ENCODE measurements at regions not wholly inside any gene's neighbourhood (a gene's known extent, or its start where the extent isn't known, plus 50 kb on each side); places are given as distances from the start of the nearest gene placed in this dataset.

- Histone ChIP-seq H4K20me1 (ENCODE audit: control insufficient read depth, extremely low read depth, insufficient read depth, low read length) (peaks cover 2% of the 10 kb centered on the region), H3K27me3 (ENCODE audit: control insufficient read depth, insufficient read depth, low read length) (no peaks in the 10 kb centered on the region), H2AFZ (ENCODE audit: low read length) (no peak overlapping the region), H3K9me3 (ENCODE audit: control insufficient read depth, insufficient read depth, low read depth, low read length) (no peaks in the 10 kb centered on the region), H3K27ac (ENCODE audit: insufficient read depth, low read length) (no peak overlapping the region), H3K4me1 (ENCODE audit: control insufficient read depth, extremely low read depth, insufficient read depth, low read length) (no peaks in the 10 kb centered on the region), H3K36me3 (ENCODE audit: control insufficient read depth, insufficient read depth, low read length) (no peaks in the 10 kb centered on the region), H3K79me2 (ENCODE audit: control insufficient read depth, insufficient read depth, low read length) (no peaks in the 10 kb centered on the region), H3K9ac (ENCODE audit: insufficient read depth, low read length) (no peak overlapping the region), H3K4me3 (replicated peaks in 1 of 4; ENCODE audit: control extremely low read depth in 1 of 4, insufficient read depth in 1 of 4, low read depth in 3 of 4, low read length in 4 of 4) (no peak overlapping the region), H3K4me2 (ENCODE audit: extremely low read depth, insufficient read depth, low read length) (no peak overlapping the region)
- DNase-seq (ENCODE audit: low read depth in 2 of 2): no peak
- TF ChIP-seq EZH2 (IDR thresholded peaks at IDR 0.05; ENCODE audit: low read length, missing control alignments) (no peak), CTCF (conservative IDR thresholded peaks at IDR 0.05 in 1 of 2, IDR thresholded peaks at IDR 0.05 in 1 of 2; ENCODE audit: low read depth in 1 of 2, low read length in 2 of 2) (no peak)
Observed at GRCh38 chr3:20842002-20842401, 656.0 kb upstream of the SGO1 start.

- Histone ChIP-seq H3K4me2 (ENCODE audit: extremely low read depth, insufficient read depth, low read length) (no peak overlapping the region), H3K9ac (ENCODE audit: insufficient read depth, low read length) (no peak overlapping the region), H3K27me3 (ENCODE audit: control insufficient read depth, insufficient read depth, low read length) (no peaks in the 10 kb centered on the region), H3K4me3 (replicated peaks in 1 of 4; ENCODE audit: control extremely low read depth in 1 of 4, insufficient read depth in 1 of 4, low read depth in 3 of 4, low read length in 4 of 4) (no peak overlapping the region), H3K79me2 (ENCODE audit: control insufficient read depth, insufficient read depth, low read length) (no peaks in the 10 kb centered on the region), H3K27ac (ENCODE audit: insufficient read depth, low read length) (no peak overlapping the region), H3K4me1 (ENCODE audit: control insufficient read depth, extremely low read depth, insufficient read depth, low read length) (no peaks in the 10 kb centered on the region), H3K9me3 (ENCODE audit: control insufficient read depth, insufficient read depth, low read depth, low read length) (no peaks in the 10 kb centered on the region), H2AFZ (ENCODE audit: low read length) (no peak overlapping the region), H3K36me3 (ENCODE audit: control insufficient read depth, insufficient read depth, low read length) (no peaks in the 10 kb centered on the region), H4K20me1 (ENCODE audit: control insufficient read depth, extremely low read depth, insufficient read depth, low read length) (peaks cover 2% of the 10 kb centered on the region)
- TF ChIP-seq EZH2 (IDR thresholded peaks at IDR 0.05; ENCODE audit: low read length, missing control alignments) (no peak), CTCF (conservative IDR thresholded peaks at IDR 0.05 in 1 of 2, IDR thresholded peaks at IDR 0.05 in 1 of 2; ENCODE audit: low read depth in 1 of 2, low read length in 2 of 2) (no peak)
- no peak for DNase-seq (ENCODE audit: low read depth in 2 of 2)
Observed at GRCh38 chr3:20837676-20838302, 651.8 kb upstream of the SGO1 start.

- Histone ChIP-seq H3K27ac (ENCODE audit: insufficient read depth, low read length) (no peak overlapping the region), H4K20me1 (ENCODE audit: control insufficient read depth, extremely low read depth, insufficient read depth, low read length) (peaks cover 2% of the 10 kb centered on the region), H2AFZ (ENCODE audit: low read length) (no peak overlapping the region), H3K9me3 (ENCODE audit: control insufficient read depth, insufficient read depth, low read depth, low read length) (no peaks in the 10 kb centered on the region), H3K4me1 (ENCODE audit: control insufficient read depth, extremely low read depth, insufficient read depth, low read length) (no peaks in the 10 kb centered on the region), H3K4me2 (ENCODE audit: extremely low read depth, insufficient read depth, low read length) (no peak overlapping the region), H3K4me3 (replicated peaks in 1 of 4; ENCODE audit: control extremely low read depth in 1 of 4, insufficient read depth in 1 of 4, low read depth in 3 of 4, low read length in 4 of 4) (no peak overlapping the region), H3K27me3 (ENCODE audit: control insufficient read depth, insufficient read depth, low read length) (no peaks in the 10 kb centered on the region), H3K79me2 (ENCODE audit: control insufficient read depth, insufficient read depth, low read length) (no peaks in the 10 kb centered on the region), H3K36me3 (ENCODE audit: control insufficient read depth, insufficient read depth, low read length) (no peaks in the 10 kb centered on the region), H3K9ac (ENCODE audit: insufficient read depth, low read length) (no peak overlapping the region)
- no peak for DNase-seq (ENCODE audit: low read depth in 2 of 2)
- no peak for TF ChIP-seq CTCF (conservative IDR thresholded peaks at IDR 0.05 in 1 of 2, IDR thresholded peaks at IDR 0.05 in 1 of 2; ENCODE audit: low read depth in 1 of 2, low read length in 2 of 2)
- no peak for TF ChIP-seq EZH2 (IDR thresholded peaks at IDR 0.05; ENCODE audit: low read length, missing control alignments)
Observed at GRCh38 chr3:20836801-20837200, 650.8 kb upstream of the SGO1 start.

Data from fibroblast of lung (primary cell).